ENCODE measurements at regions not wholly inside any gene's neighbourhood (a gene's known extent, or its start where the extent isn't known, plus 50 kb on each side); places are given as distances from the start of the nearest gene placed in this dataset.

DNA sequence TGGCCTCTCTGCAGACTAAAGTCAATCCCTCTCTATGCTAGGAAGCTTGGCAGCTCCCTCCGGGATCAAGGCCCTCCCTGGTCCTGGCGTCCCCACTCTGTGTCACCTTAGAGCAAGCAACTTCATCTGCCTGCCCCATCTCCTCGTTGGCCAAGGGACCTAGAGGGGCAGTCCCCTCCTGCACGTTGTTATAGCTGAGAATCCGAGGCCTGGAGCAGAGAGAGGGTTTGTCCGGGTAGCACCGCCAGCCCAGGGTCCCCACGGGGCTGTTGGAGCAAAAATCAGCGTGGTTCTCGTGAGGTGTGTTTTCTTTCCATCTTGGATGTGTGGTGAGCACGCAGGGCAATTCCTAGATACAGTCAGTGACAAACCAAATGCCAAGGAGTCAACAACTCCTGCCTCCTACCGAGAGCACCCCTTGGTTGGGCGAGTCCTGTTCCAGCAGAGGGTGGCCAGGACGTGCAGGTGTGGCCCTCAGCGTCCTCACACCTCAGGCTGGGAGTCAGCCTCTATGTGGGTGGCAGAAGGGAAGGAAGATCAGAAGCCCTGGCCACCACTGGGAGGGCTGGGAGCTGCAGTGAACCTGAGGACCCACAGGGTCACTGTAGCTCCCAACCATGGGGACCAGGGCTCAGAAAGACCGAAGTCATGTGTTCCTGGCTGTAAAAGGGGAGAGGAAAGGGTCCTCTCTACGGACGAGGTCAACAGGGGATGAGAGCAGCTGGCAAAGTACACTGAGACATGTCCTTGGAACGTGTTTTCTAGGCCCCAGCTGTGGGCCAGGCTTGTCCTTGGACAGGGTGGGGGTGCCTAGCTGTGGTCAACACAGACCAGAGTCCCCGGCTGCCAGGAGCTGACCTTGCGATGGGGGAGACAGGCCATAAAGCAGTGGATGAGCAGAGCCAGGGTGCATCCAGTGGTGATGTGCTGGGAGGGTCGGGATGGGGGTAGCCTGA is 85.6 kb upstream of the CIBAR2 start (continued):
- TF ChIP-seq ZBTB40 (IDR thresholded peaks at IDR 0.05) (no peak), ZBTB40 (CRISPR knock-in tag; IDR thresholded peaks at IDR 0.05) (peak; percentile 74; the same call in 1 of the 2 replicates), SOX13 (IDR thresholded peaks at IDR 0.05) (peak; percentile 47; the same call in 1 of the 2 replicates), SOX13 (CRISPR knock-in tag; conservative IDR thresholded peaks at IDR 0.05 in 1 of 2, IDR thresholded peaks at IDR 0.05 in 1 of 2) (peak in 1 of 2 experiments; percentile 83; a peak in 2 of 4 replicates), SIX1 (CRISPR knock-in tag; IDR thresholded peaks at IDR 0.05; ENCODE audit: borderline replicate concordance) (peak; percentile 56; the same call in 1 of the 2 replicates), ZNF605 (CRISPR knock-in tag; IDR thresholded peaks at IDR 0.05) (peak; percentile 86), HDAC6 (IDR thresholded peaks at IDR 0.05; ENCODE audit: low read depth, low read length) (no peak), RCOR2 (CRISPR knock-in tag; IDR thresholded peaks at IDR 0.05) (peak; percentile 86), ZNF121 (CRISPR knock-in tag; IDR thresholded peaks at IDR 0.05) (peak; percentile 26; the same call in 1 of the 2 replicates), ZNF792 (CRISPR knock-in tag; IDR thresholded peaks at IDR 0.05) (peak; percentile 85; the same call in 1 of the 2 replicates), PHF21A (CRISPR knock-in tag; IDR thresholded peaks at IDR 0.05) (peak; percentile 86), EZH2 (conservative IDR thresholded peaks at IDR 0.05; ENCODE audit: low read depth, low read length) (no peak), ZNF451 (CRISPR knock-in tag; IDR thresholded peaks at IDR 0.05) (peak; percentile 98), ZBTB7B (CRISPR knock-in tag; IDR thresholded peaks at IDR 0.05) (peak; percentile 95)
- TF ChIP-seq, protein P1, sequence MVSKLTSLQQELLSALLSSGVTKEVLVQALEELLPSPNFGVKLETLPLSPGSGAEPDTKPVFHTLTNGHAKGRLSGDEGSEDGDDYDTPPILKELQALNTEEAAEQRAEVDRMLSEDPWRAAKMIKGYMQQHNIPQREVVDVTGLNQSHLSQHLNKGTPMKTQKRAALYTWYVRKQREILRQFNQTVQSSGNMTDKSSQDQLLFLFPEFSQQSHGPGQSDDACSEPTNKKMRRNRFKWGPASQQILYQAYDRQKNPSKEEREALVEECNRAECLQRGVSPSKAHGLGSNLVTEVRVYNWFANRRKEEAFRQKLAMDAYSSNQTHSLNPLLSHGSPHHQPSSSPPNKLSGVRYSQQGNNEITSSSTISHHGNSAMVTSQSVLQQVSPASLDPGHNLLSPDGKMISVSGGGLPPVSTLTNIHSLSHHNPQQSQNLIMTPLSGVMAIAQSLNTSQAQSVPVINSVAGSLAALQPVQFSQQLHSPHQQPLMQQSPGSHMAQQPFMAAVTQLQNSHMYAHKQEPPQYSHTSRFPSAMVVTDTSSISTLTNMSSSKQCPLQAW (CRISPR knock-in tag; IDR thresholded peaks at IDR 0.05): peak; percentile 98
- TF ChIP-seq, protein P2, sequence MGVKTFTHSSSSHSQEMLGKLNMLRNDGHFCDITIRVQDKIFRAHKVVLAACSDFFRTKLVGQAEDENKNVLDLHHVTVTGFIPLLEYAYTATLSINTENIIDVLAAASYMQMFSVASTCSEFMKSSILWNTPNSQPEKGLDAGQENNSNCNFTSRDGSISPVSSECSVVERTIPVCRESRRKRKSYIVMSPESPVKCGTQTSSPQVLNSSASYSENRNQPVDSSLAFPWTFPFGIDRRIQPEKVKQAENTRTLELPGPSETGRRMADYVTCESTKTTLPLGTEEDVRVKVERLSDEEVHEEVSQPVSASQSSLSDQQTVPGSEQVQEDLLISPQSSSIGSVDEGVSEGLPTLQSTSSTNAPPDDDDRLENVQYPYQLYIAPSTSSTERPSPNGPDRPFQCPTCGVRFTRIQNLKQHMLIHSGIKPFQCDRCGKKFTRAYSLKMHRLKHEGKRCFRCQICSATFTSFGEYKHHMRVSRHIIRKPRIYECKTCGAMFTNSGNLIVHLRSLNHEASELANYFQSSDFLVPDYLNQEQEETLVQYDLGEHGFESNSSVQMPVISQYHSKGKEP (CRISPR knock-in tag; IDR thresholded peaks at IDR 0.05): 0 out of 2 replicates have a peak, but pooled peaks have one; percentile 47
- TF ChIP-seq, protein P3, sequence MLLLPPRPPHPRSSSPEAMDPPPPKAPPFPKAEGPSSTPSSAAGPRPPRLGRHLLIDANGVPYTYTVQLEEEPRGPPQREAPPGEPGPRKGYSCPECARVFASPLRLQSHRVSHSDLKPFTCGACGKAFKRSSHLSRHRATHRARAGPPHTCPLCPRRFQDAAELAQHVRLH (CRISPR knock-in tag; IDR thresholded peaks at IDR 0.05; ENCODE audit: borderline replicate concordance, low read depth): peak; percentile 89; the same call in 1 of the 2 replicates
